HG02610 (cell line): ENCODE measurements at regions not wholly inside any gene's neighbourhood (a gene's known extent, or its start where the extent isn't known, plus 50 kb on each side); places are given as distances from the start of the nearest gene placed in this dataset.

Experiments
- ATAC-seq: cut with Tn5 transposase; IDR thresholded peaks from one replicate; pipeline ENCODE4 v1.9.1; 2021; ENCODE audit warnings: mild to moderate bottlenecking, moderate library complexity; ENCODE audit not compliant: unreplicated experiment

- ATAC-seq, result no peak
Measured at GRCh38 chr1:29842130-29842529, 605.8 kb downstream of the PTPRU start.

GRCh38 chr1:29839726-29840125, 603.4 kb downstream of the PTPRU start:
- no peak for ATAC-seq

GRCh38 chr1:29838738-29839320, 602.5 kb downstream of the PTPRU start:
- no peak for ATAC-seq

GRCh38 chr1:29836651-29837646, 600.6 kb downstream of the PTPRU start:
- no peak for ATAC-seq

GRCh38 chr1:29835874-29836273, 599.6 kb downstream of the PTPRU start:
- no peak for ATAC-seq

GRCh38 chr1:29835406-29835805, 599.1 kb downstream of the PTPRU start:
- no peak for ATAC-seq

GRCh38 chr1:29833581-29833980, 597.3 kb downstream of the PTPRU start:
- no peak for ATAC-seq

GRCh38 chr1:29832936-29833335, 596.6 kb downstream of the PTPRU start:
- no peak for ATAC-seq

- ATAC-seq, result no peak
Measured at GRCh38 chr1:29832471-29832870, 596.1 kb downstream of the PTPRU start.

- ATAC-seq, result no peak
Measured at GRCh38 chr1:29831500-29832117, 595.3 kb downstream of the PTPRU start.

GRCh38 chr1:29830916-29831315, 594.6 kb downstream of the PTPRU start:
- ATAC-seq, result no peak

- ATAC-seq, result no peak
Measured at GRCh38 chr1:29830383-29830782, 594.1 kb downstream of the PTPRU start.

GRCh38 chr1:29829448-29830344, 593.4 kb downstream of the PTPRU start:
- ATAC-seq, result no peak

- ATAC-seq, result no peak
Measured at GRCh38 chr1:29828526-29829447, 592.5 kb downstream of the PTPRU start.

GRCh38 chr1:29827801-29828525, 591.6 kb downstream of the PTPRU start:
- no peak for ATAC-seq

GRCh38 chr1:29827237-29827750, 591.0 kb downstream of the PTPRU start:
- ATAC-seq, result no peak

GRCh38 chr1:29826646-29827045, 590.3 kb downstream of the PTPRU start:
- no peak for ATAC-seq

- ATAC-seq, result no peak
Measured at GRCh38 chr1:29825941-29826415, 589.7 kb downstream of the PTPRU start.
